IPS-NIHi7 (cell line): ENCODE measurements at regions not wholly inside any gene's neighbourhood (a gene's known extent, or its start where the extent isn't known, plus 50 kb on each side); places are given as distances from the start of the nearest gene placed in this dataset.
"Not testable (repeated sequence)": the region's sequence is repeated elsewhere in the genome, so short reads cannot be mapped to it uniquely, and the experiment has no call there.

ENCODE experiments used
- DNase-seq: peaks from one replicate; pipeline ENCODE4 v3.0.0; 2012; ENCODE audit warnings: mixed read lengths; ENCODE audit errors: extremely low spot score

DNA sequence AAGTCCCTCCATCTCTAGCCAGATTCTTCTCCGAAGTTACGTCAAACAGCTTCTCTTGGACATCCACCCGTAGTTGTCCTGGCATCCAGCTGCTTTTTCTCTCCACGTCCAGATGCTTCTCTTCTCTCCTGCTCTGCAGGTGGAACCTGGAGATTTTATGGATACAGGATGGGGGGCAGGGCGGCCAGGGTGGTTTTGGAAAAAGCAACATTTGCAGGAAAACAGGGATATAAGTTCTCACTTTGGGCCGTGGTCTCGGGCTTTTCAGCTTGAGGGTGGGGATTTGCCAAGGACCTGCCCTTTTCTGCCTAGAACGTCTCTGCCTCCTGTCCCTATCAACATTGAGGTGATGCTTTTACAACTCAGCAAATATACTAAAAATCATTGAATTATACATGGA lies 1941.6 kb upstream of the C9orf72 start:
- no peak for DNase-seq

DNA sequence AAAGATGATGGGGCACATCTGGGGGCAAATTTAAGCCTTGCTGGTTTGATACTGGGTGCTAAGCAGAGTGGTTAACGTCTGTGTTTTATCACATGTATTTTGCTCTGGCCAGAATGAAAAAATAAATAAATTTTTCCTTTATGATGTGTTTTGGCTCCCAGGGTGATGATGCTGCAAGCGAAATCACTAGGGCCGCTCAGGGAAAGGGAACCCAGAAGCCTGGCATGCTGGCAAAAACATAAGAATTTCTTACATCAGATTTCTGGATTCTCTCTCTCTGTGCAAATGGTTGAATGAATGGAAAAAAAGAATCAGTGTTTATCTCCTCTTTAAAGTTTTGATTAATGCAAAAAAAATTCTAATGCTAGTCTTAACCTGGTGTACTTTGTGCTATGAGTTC lies 1975.2 kb upstream of the C9orf72 start:
- DNase-seq, result no peak

DNA sequence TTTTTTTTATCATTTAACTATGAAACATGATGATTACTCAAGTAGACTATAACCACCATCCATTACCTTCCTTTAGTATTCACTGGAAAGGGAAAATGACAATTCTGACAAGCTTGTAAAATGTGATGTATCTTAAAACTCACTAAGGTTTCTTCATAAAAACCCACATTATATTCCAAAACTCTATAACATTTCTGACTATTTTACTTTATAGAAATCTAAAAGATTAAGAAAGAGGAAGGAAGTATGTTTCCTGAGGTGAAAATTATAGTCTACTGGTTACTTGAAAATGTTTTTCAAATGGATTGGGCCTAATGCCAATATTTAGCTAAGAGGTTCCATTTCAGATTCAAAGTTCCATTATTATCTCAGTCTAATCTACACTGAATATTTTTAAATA lies 1982.2 kb upstream of the C9orf72 start:
- DNase-seq, result no peak

DNA sequence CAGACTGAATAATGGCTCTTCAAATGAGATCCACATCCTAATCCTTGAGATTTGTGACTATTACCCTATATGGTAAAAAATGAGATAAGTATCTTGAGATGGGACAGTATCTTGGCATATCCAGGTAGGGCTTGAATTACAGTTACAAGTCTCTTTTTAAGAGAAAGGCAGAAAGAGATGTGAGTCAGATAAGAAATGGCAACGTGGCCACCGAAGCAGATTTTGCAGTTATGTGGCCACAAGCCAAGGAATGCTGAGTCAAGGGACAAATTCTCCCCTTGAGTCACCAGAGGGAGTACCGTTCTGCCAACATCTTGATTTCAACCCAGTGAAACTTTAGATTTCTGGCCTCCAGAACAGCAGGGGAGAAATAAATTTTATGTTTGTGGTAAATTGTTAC lies 1983.0 kb upstream of the C9orf72 start:
- no peak for DNase-seq

DNA sequence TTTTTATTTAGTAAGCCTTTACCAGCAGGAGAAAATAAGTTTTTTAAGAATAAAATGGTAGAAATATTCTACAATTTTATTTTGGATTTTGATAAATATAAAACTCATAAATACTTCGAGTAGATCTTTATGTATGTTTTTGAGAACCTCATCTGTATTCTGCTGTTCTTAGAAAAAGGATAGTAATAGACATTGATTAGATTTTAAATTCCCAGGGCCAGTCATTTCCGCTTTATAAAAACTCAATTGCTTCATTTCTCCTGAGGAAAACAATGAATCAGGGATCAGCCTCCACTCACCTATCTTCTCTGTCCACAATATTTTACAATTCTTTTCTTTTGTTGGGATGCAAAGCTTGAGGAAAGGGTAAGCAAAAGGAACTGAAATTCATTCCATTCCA lies 1983.5 kb upstream of the C9orf72 start:
- DNase-seq, result no peak

DNA sequence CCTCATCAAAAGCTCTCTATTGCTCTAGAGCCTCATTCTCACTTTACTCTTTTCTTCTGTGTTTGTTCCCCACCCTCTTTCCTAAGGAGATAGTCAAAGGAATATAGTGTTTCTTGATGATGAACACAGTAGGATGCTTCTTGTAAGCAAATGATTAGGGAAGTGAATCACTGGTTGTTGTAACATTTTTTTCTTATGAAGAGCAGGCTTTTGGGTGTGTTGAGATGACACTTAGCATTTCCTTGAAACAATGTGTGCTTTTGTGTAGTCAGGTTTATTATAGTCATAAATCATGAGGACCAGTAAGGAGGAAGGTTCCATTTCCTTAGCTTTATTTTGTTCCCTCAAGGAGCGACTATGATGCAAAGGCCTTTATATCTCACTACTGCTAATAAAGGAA lies 1991.3 kb upstream of the C9orf72 start:
- no peak for DNase-seq

DNA sequence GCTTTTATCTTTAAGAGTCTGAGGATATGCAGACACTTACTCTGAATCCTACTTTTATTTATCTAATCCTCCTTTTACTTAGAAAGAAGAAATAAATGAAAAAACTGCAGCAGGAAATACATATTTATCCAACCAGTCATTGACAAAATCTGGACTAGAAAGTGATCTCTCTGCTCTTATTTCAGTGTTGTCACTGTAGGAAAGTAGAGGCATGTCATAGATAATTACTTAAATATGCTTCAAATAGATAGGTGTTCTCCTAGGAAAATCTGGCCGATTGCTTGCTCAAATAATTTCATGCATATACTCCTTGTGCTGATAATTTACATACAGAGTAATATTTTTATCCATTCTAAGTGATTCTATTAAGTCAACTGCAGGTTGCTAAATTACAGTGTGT lies 2001.9 kb upstream of the C9orf72 start:
- no peak for DNase-seq

DNA sequence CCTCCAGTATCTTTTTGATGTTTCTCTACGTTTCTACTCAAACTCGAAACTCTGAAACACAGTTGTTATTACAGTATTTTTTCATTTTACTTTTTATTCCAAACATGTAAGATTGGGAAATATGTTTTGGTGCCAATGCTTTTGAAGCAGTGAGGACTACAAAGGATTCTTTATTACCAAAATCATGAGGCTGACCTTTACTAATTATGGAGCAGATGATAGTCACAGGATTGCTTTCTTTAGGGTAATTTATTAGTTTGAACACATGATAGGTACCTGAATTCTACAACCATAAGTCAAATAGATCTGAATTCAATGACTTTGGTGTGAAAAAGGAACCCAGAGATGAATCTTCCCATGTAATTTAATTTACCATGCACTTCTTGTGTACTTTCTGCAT lies 2015.1 kb upstream of the C9orf72 start:
- no peak for DNase-seq

DNA sequence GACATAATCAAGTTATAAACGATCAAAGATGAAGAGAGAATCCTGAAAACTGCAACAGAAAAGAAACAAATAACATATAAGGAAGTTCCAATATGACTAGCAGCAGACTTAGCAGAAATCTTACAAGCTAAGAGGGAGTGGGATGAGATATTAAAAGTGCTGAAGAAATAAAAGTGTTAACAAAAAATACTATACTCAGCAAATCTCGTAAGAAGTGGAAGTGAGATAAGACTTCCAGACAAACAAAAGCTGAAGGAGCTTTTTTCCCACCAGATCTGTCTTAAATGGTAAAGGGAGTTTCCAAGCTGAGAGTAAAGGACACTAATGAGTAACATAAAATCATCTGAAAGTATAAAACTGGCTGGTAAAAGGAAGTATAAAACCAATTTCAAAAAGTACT lies 2036.0 kb upstream of the C9orf72 start:
- DNase-seq, result no peak

DNA sequence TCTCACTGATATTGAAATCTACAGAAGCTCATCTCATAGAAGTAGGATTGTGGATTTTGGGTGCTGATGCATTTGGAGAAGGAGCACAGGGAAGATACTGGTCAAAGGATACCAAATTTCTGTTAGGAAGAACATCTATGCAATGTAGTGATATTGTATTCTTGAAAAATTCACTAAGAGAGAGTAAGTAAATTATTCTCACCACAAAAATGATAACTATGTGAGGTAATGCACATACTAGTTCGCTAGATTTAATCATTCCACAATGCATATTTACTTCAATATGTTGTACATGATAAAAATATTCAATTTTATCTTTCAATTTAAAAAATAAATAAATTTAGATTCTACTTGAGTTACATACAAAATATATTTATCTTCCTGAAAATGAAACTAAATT lies 2040.5 kb upstream of the C9orf72 start:
- DNase-seq, result no peak

DNA sequence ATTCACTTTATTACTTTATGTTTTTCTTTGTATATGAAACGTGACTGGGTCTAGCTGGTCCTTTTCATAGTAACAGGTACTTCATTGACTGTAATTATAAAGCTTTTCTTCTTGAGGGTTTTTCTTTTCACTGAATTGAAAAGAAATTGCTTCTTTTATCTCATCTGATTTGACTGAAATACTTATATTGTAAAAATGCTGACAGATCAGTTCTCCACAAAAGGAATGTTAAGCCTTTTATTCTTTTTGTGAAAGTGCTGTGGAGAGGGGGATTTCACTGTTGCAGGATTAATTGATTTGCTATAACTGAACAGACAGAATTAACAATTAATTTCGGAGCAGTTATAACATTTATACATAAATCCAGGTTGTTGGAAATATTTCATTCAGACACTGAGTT lies 2043.6 kb upstream of the C9orf72 start:
- DNase-seq, result no peak

DNA sequence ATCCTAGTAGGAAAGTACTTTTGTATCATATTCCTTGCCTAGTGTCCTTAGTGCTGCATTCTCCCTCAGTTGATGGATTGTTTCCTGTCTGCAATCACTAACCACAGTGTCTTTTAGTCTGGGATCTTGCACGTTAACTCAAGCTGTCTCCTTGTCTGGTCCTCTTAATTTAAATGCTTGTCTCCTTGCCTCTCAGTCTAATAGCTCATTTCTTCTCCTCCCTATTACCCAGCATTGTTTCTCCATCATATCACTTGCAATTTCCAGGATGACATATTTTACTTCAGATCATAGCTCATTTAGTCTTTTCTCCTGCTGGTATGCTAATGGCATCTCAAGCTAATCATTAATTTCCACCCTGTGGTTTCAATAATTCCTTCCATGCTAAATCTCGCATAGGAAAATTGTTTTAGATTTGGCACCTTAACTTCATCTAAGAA lies 2052.0 kb upstream of the C9orf72 start:
- DNase-seq, result no peak

DNA sequence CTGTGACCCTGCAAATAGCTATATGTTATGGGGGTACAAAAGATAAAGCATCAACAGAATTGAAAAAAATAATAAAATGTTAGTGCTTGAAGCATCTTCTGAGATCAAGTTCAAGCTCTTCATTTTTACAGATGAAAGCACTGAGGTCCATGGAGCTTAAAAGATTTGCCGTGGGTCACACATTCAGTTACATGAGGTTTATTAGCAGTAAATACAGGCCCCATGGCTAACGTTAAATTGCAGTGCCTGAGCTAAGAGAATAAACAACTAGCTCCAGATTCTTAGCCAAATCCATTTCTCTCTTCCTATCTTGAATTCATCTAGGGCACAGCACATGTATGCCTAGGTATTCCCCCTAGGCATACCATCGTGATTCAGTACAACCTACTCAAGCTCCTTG lies 2052.7 kb upstream of the C9orf72 start:
- DNase-seq, result no peak

DNA sequence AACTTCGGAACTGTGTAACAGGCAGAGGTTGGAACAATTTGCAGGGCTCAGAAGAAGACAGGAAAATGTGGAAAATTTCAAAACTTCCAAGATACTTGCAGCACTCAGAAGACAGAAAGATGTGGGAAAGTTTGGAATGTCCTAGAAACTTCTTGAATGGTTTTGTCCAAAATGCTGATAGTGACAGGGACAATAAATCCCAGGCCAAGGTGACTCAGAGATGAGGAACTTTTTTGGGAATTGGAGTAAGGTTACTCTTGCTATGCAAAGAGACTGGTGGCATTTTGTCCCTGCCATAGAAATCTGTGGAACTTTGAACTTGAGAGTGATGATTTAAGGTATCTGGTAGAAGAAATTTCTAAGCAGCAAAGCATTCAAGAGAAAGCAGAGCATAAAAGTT lies 2055.6 kb upstream of the C9orf72 start:
- not testable (repeated sequence) for DNase-seq

DNA sequence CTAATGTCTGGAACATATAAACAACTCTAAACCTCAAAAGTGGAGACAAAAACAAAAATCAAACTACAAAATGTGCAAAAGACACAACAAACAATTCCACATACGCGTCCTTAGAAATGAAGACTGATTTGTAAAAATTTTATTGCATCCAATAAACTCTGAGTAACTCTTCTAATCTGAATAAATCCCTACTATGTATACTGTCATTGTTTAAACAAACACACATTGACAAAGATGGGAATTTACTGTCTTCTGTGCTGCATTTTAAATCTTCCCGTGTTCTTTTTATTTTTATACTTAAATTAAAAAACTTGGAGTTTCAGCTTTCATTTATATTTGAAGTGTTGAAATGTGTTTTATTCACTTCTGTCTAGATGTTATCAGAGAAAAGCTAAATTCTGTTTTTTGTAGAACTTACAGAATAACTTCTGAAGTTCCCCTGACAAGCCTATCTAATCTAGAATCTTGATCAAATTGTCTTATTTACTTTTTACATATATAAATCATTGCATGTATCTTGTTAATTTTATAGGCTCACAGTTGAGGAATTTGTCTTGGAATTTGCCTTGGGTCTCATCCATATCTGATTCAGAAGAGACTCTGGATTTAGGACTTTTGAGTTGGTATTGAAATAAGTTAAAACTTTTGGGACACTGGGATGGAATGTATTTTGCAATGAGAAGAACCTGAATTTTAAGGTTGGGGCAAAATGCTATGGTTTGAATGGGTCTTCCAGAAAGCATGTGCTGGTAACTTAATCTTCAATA lies 2064.4 kb upstream of the C9orf72 start:
- no peak for DNase-seq

DNA sequence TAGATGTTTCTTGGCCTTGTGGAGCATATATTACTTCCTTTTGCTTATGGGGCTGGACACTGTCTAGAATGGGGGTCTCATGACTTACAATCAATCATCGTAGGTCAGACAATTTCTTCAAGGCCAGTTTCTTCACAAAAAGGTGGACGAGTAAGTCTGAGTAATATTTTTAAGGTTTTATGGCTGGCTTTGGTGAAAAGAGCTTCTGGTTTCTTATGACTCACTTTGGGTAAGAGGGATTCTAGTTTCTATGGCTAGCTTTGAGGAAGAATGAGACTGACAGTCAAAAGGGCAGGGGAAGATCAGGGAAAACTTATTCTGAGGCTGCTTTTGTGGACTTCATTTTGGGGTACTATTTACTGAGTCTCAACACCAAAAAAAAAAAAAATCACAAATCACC lies 2067.2 kb upstream of the C9orf72 start:
- DNase-seq, result no peak

DNA sequence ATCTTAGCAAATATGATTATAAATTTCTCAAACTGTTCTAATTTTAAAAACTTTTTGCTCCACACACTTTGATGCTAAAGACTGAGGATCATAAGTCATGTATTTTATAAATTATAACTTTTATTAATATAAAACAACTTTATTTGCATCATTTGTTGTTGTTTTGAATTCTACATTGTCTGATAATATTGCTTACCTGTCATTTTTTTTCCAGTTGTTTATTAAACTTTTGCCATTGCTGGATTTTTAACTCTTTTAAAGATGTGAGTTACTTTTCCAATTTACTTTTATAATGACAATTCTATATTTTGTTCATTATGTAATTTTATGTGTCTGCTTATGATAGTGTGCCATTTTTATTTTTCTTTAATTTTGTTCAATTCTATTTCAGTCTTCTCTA lies 2071.2 kb upstream of the C9orf72 start:
- no peak for DNase-seq

DNA sequence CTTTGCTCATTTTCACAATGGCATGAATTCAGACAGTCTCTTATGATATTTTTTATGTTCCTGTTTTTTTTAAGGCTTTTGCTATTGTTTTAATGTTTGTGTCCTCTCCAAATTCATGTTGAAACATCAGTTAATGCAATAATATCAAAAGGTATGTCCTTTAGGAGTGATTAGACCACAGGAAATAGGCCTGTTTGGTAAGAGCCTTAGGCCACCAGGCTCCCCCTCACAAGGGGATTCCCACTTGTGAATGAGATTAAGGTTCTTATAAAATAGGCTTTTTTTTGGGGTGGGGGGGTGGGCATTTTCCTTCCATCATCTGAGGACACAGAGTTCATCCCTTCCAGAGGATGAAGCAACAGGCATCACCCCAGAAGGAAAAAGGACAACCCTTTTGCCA lies 2074.2 kb upstream of the C9orf72 start:
- DNase-seq, result no peak

DNA sequence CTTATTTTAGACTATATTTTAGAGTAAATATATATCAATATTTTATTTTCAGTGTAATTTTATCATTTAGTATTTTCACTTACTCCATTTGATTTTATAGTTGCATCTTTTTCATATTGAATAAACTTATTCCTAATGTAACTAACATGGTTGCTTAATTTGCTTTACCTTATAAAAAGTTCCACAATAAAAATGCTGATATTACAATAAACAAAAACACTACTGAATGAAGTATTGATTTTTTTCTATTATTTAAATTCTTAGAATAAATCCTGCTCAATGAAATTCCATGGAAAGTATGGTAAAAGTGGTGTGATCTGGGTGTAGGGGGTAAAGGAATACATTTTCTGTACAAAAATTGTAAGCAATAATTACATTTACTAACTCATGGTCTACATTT lies 2074.9 kb upstream of the C9orf72 start:
- no peak for DNase-seq

DNA sequence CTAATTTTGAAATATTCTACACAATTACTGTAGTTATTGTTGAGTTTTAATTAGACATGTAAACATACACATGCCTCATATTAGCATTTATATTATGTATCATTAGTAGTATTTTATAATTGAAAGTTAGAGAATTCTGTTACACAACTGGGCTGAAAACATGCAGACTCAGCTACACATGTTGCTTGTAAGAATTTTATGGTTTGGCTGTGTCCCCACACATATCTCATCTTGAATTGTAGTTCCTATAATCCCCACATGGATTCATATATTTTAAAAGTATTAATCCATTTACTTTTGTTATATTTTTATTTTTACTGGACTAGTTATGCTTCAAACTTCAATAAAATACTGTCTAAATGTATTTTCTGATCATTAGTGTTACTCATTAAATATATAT lies 2075.3 kb upstream of the C9orf72 start:
- no peak for DNase-seq

DNA sequence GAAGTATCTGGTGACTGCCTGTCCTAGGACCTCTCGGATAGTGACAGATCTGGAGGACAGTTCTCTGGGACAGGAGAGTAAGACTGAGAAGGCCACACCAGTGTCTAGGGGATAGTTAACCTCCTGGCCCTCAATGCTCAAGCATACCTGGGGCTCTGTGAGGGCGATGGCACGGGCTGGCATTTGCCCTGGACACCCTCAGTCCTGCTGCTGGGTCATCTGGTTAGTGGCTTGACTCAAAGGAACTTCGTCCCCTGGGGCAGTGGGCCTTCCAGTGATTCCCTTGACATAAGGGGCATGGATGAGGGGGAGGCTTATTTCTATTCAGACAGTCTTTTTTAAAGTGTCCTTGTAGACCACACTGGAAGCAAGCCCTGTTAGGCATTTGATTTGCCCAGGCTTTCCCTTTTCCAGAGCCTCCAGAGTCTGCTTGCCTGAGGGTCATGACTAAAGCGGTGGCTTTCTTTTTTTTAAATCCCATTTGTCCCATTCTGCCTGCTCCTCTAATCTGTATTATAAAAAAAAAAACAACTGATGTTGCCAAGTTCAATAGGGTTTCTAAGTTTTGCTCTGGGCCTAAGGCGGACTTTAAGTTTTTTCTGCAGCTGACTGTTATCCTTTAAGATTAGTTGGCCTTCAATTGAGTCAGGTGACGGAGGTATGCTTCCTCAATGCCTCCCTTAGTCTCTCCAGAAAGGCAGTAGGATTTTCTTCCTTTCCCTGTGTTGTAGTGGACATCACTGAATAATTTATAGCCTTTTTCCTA lies 2083.5 kb upstream of the C9orf72 start:
- DNase-seq, result no peak

DNA sequence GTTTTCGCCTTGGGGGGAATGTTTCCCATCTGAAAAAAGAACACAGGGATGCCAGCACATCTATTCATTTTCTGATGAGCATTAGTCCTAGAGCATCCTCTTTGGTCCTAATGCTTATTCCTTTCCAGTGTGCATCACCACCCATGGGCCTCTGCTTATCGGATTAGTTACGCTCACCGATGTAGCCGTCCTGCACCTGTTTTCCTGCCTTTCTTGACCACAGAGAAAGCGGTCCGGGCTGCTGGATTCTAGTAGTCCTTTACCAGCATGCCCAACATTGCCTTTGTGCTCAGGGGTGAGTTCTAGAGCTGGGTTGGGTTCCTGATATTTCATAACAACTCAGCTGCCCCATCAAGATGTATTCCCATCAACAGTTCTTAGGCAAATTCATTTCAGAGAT lies 2084.5 kb upstream of the C9orf72 start:
- DNase-seq, result no peak

DNA sequence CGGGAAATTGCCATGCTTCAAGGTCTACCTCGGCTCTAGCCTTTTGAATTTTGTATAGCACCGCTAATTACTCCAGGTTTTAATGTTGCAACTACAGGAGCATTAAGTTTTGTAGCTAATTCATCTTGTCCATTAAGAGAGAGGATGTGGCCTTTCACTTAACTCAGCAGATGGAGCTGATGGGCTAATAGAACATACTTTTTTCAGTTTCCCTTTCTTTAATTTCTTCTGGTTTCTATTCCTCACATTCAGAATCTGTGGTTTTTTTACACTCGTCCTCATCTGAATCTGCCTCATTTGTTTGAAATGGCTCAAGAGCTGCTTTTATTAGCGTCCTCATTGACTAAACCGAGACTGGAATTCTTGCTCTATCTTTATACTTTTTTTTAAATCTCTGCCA lies 2085.7 kb upstream of the C9orf72 start:
- no peak for DNase-seq

DNA sequence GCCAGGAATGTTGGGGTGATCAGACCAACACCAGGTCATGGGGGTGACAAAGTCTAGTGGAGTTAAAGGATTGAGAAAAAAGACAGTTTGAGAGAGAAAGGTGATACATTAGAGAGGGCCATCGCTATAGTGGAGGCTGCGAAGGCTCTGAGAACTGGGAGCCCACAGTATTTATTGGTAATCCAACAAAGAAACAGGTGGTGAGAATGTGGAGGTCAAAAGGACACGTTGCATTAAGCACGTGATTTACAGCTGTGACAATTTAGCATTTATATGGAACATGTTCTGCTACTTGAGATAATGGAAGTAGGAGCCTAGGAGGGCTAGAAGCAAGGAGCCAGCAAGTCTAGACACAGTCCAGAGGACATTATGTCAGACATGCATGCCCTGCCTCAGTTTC lies 2086.5 kb upstream of the C9orf72 start:
- DNase-seq, result no peak
